Muscle of leg (tissue), 3 donors: ENCODE measurements at regions not wholly inside any gene's neighbourhood (a gene's known extent, or its start where the extent isn't known, plus 50 kb on each side); places are given as distances from the start of the nearest gene placed in this dataset.

ENCODE experiments used
- DNase-seq: peaks from one replicate; pipeline ENCODE4 v3.0.0; 2013
- H3K27ac ChIP-seq: one replicate; pipeline ENCODE4 v1.5.1; 2013; ENCODE audit warnings: mild to moderate bottlenecking, low read length, control low read depth
- H3K27me3 ChIP-seq: one replicate; pipeline ENCODE4 v1.6.1; 2013; ENCODE audit warnings: low read length; ENCODE audit not compliant: control insufficient read depth, insufficient read depth
- H3K36me3 ChIP-seq: one replicate; pipeline ENCODE4 v1.6.1; 2013; ENCODE audit warnings: low read length; ENCODE audit not compliant: control insufficient read depth, insufficient read depth
- H3K4me1 ChIP-seq: one replicate; pipeline ENCODE4 v1.6.1; 2013; ENCODE audit warnings: low read length; ENCODE audit not compliant: control insufficient read depth, insufficient read depth
- H3K4me3 ChIP-seq: one replicate; pipeline ENCODE4 v1.5.1; 2013; ENCODE audit warnings: low read length, control low read depth
- H3K9me3 ChIP-seq: replicated peaks from 2 replicates; pipeline ENCODE4 v1.6.1; 2013; ENCODE audit warnings: low read depth, low read length; ENCODE audit not compliant: control insufficient read depth
- WGBS: methylation state at CpG from one replicate; pipeline ENCODE4 v1.1.5; 2013; ENCODE audit warnings: missing lambda C conversion rate; ENCODE audit not compliant: insufficient coverage; 5-methylcytosine and 5-hydroxymethylcytosine counted together

DNA sequence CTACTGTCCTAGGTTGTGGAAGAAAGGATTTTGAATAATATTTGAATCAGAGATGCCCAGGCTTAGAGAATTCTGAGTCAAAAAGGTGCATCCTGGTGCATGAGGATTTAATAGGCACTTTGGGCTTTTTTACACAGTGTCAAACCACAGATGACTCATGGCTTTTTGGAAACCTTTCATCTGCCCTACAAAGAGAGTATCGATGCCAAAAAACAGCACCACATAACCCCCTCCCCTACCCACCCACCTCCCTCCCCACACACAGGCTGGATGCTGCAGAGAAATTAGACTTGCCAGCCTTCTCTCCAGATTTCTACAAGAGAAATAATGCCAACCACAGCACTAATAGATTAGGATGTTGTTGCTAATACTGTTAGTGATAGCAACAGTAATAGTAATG lies 779.3 kb downstream of the NLGN4X start:
- WGBS: 57% methylated on average over 1 of the region's 1 CpG
- no peak for DNase-seq
- Histone ChIP-seq H3K4me3 (no peak overlapping the region), H3K4me1 (no peaks in the 10 kb centered on the region), H3K27me3 (no peaks in the 10 kb centered on the region), H3K27ac (no peak overlapping the region), H3K9me3 (no peaks in the 10 kb centered on the region), H3K36me3 (no peaks in the 10 kb centered on the region)

DNA sequence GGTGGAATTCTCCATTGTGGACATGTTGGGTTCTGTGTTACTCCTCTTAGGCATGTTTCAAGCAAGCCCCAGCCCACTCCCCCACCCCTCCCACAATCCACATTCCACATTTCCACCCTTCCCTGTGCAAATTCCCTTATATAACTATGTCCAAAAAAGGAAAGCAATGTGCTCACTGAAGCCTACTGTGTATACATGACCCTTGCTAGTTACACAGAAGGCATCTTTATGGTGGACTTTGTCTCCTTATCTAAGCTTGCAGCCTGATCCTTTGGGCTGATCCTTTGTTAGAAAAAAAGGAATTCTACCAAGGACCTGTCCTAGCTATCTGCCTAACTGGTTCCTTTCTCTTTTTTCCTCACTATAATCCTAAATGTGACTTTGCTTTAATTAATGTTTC lies 796.8 kb downstream of the NLGN4X start:
- H3K9me3 ChIP-seq: no peaks in the 10 kb centered on the region
- H3K27ac ChIP-seq: no peak overlapping the region
- H3K36me3 ChIP-seq: no peaks in the 10 kb centered on the region
- no peak for DNase-seq
- H3K27me3 ChIP-seq: no peaks in the 10 kb centered on the region
- no peaks in the 10 kb centered on the region for H3K4me1 ChIP-seq
- H3K4me3 ChIP-seq: no peak overlapping the region

DNA sequence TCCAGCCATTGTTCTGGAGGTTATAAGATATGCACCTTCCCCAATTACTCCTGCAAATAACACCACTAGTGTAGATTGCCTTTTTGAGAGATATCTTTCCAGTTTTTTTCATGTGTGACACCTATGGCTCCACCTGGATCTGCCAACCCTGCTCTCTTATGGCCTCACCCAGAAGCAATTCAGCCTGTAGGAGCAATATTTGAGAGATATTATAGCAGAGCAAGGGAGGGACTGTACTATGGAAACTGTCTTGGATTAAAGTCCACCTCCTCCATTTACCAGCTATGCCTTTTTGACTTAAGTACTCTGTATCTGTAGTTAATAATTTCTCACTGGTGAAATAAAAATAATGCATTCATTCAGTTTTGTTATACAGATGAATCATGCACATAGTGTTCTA lies 803.5 kb downstream of the NLGN4X start:
- Histone ChIP-seq H3K9me3 (no peaks in the 10 kb centered on the region), H3K27me3 (no peaks in the 10 kb centered on the region), H3K27ac (no peak overlapping the region), H3K4me3 (no peak overlapping the region), H3K4me1 (no peaks in the 10 kb centered on the region), H3K36me3 (no peaks in the 10 kb centered on the region)
- no peak for DNase-seq

DNA sequence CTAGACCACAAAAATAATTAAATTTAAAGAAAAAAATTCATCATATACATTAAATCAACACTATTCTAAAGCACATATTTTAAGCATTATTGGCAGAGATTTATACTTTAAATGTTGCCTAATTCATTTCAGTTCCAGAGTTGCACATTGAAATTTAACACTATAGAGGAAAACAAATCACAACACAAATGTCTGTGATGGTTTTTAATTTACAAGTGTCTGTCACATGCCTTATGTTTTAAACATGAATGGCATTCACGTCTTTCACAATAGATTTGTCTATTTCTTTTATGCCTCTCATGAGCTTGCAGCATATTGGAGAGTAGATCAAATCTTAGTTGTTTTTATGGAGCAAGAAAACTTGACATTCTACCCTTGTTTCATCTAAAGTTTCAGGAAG lies 811.3 kb downstream of the NLGN4X start:
- Histone ChIP-seq H3K36me3 (no peaks in the 10 kb centered on the region), H3K4me1 (no peaks in the 10 kb centered on the region), H3K4me3 (no peak overlapping the region), H3K27ac (no peak overlapping the region), H3K27me3 (no peaks in the 10 kb centered on the region), H3K9me3 (no peaks in the 10 kb centered on the region)
- DNase-seq: no peak
- WGBS: no CpG with 5 or more reads among the region's 1 CpG

DNA sequence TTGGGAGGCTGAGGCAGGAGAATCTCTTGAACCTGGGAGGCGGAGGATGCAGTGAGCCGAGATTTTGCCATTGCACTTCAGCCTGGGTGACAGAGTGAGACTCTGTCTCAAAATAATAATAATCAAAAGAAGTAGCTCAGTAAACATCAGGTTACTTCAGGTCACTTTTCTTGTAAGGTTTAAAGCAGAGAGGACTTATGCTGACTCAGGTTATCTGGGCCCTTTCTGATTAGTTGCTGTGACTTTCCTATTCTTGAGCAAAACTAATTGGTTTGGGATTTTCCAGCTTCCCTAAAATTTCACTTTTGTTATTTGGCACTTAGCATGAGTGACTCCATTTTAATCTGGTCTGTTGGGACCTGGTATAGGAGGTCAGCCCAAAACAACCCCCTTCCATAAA lies 812.9 kb downstream of the NLGN4X start:
- WGBS: no CpG with 5 or more reads among the region's 2 CpGs
- no peaks in the 10 kb centered on the region for H3K9me3 ChIP-seq
- DNase-seq: no peak
- no peaks in the 10 kb centered on the region for H3K4me1 ChIP-seq
- H3K27me3 ChIP-seq: peaks cover 2% of the 10 kb centered on the region
- no peak overlapping the region for H3K27ac ChIP-seq
- no peaks in the 10 kb centered on the region for H3K36me3 ChIP-seq
- H3K4me3 ChIP-seq: no peak overlapping the region

DNA sequence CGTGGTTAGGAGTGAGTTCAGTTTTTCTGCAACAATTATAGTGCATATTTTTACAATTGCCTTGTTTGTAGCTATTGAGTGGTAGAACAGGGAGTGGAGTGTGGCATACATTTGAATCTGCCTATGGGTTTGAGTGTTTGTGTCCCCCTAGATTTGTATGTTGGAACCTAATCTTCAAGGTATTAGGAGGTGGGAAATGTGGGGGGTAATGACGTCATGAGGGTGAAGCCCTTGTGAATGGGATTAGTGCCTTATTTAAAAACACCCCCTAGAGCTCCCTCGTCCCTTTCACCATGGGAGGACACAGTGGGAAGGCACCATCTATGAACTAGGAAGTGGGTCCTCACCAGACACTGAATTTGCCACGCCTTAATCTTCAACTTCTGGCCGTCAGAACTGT lies 819.6 kb downstream of the NLGN4X start:
- no CpG with 5 or more reads among the region's 5 CpGs for WGBS
- no peak overlapping the region for H3K4me3 ChIP-seq
- no peak for DNase-seq
- peaks cover 2% of the 10 kb centered on the region for H3K27me3 ChIP-seq
- no peaks in the 10 kb centered on the region for H3K9me3 ChIP-seq
- no peaks in the 10 kb centered on the region for H3K36me3 ChIP-seq
- no peak overlapping the region for H3K27ac ChIP-seq
- H3K4me1 ChIP-seq: no peaks in the 10 kb centered on the region

DNA sequence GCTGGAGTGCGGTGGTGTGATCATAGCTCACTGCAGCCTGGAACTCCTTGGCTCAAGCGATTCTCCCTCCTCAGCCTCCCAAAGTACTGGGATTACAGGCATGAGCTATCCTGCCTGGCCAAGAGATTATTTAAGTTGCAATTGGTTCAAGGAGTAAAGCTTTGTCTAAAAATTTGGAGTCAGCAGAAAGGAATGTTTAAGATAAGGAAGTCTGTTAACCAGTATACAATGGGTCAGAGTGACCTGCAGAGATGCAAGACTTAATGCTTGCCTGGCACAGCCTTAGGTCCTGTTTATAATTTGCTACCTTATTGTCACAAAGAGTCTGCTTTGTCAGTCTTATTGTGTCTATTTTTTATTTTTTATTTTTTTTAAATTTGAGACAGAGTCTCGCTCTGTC lies 826.2 kb downstream of the NLGN4X start:
- no peak for DNase-seq
- WGBS: 100% methylated on average over 1 of the region's 3 CpGs
- H3K9me3 ChIP-seq: no peaks in the 10 kb centered on the region
- no peaks in the 10 kb centered on the region for H3K27me3 ChIP-seq
- H3K27ac ChIP-seq: no peak overlapping the region
- no peaks in the 10 kb centered on the region for H3K36me3 ChIP-seq
- H3K4me1 ChIP-seq: no peaks in the 10 kb centered on the region
- H3K4me3 ChIP-seq: no peak overlapping the region

DNA sequence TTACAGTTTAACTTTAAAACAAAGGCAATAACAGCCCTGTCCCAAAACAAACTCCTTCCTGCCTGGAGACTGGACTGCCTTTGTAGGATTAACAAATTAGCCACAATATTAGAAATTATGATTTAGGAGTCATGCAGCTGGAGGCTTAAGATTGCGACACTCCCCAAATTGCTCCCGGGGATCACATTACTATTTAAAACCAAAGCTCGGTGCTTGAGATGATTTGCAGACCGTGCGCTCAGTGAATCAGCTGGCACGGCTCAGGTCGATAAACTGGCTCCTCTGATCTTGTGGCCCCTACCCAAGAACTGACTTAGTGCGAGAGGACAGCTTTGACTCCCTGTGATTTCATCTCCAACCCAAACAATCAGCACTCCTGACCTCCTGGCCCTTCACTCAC lies 829.3 kb downstream of the NLGN4X start:
- Histone ChIP-seq H3K9me3 (no peaks in the 10 kb centered on the region), H3K27ac (no peak overlapping the region), H3K36me3 (no peaks in the 10 kb centered on the region), H3K4me1 (no peaks in the 10 kb centered on the region), H3K27me3 (no peaks in the 10 kb centered on the region), H3K4me3 (no peak overlapping the region)
- whole genome bisulfite sequencing: 31% methylated on average over 7 of the region's 8 CpGs
- DNase-seq: no peak

DNA sequence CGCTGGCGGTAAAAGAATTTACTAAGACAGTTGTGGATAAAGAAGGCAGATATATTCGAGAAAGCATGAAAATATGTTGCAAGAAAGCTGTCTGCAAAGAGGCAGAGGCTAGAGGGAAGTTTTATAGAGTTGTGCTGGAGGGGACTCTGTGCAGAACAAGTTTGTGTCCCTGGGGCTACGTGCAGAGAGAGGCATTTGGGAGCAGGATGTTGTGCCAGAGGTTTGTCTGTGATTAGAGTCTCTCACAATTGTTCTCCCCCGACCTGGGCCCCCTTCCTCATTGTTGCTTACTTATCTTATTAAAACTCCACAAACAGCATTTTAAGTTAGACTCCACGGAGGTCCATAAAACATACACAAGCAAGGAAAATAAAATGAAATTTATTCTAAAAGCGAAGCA lies 831.3 kb downstream of the NLGN4X start:
- H3K4me3 ChIP-seq: no peak overlapping the region
- H3K4me1 ChIP-seq: no peaks in the 10 kb centered on the region
- DNase-seq: no peak
- H3K27me3 ChIP-seq: no peaks in the 10 kb centered on the region
- no peaks in the 10 kb centered on the region for H3K36me3 ChIP-seq
- no peaks in the 10 kb centered on the region for H3K9me3 ChIP-seq
- H3K27ac ChIP-seq: no peak overlapping the region
- WGBS: 77% methylated on average over 3 of the region's 7 CpGs

DNA sequence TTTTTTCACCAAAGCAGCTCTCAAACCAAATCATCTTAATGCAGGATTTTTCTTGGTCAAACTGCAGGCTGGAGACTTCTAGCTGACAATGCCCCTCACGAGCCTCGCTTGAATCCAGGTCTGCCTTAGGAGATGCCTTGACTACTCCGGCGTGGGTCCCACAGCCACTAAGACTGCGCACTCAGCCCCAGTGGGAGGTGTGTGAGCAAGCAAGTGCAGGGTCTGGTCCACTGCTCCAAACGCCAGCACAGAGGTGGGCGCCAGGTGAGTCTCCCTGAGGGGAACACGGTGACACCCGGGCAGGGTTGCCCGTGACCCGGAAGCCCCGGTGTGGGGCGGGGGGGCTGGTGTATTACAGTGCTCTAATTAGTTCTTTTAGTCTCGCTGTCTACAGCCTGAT lies 838.3 kb downstream of the NLGN4X start:
- Histone ChIP-seq H3K4me3 (no peak overlapping the region), H3K27ac (no peak overlapping the region), H3K27me3 (no peaks in the 10 kb centered on the region), H3K4me1 (no peaks in the 10 kb centered on the region), H3K9me3 (no peaks in the 10 kb centered on the region), H3K36me3 (no peaks in the 10 kb centered on the region)
- WGBS: 78% methylated on average over 14 of the region's 14 CpGs
- DNase-seq: no peak

DNA sequence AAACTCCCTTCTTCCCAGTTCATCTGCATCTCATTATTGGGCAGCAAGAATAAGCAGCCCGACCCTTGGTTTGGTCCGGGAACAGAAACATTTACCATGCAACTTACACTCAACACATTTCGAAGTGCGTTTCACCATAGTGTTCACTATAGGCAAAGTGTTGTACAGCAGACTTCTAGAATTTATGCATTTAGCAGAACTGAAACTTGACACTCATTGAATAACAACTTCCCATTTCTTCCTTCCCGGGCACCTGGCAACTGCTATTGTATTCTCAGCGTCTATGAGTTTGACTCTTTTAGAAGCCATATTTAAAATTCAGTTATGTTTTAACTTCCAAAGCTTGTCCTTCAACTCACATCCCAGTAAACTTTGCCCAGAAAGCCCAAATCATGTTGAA lies 840.6 kb downstream of the NLGN4X start:
- H3K4me1 ChIP-seq: no peaks in the 10 kb centered on the region
- 37% methylated on average over 2 of the region's 6 CpGs for WGBS
- peaks cover 2% of the 10 kb centered on the region for H3K27me3 ChIP-seq
- peak; percentile 31 for DNase-seq
- no peaks in the 10 kb centered on the region for H3K9me3 ChIP-seq
- H3K27ac ChIP-seq: no peak overlapping the region
- H3K36me3 ChIP-seq: no peaks in the 10 kb centered on the region
- no peak overlapping the region for H3K4me3 ChIP-seq
